HL-60 (cell line): ENCODE measurements at regions not wholly inside any gene's neighbourhood (a gene's known extent, or its start where the extent isn't known, plus 50 kb on each side); places are given as distances from the start of the nearest gene placed in this dataset.

Experiments used
- DNase-seq, 2 experiments: peaks; one replicate each; pipeline ENCODE4 v3.0.0-alpha.2; 2010 to 2020; ENCODE audit warnings: low read depth in 1 of 2, low spot score in 1 of 2
- H3K27ac ChIP-seq: fragments of 250-450 bp; sonication (Bioruptor Pico); replicated peaks from 2 replicates; pipeline ENCODE4 v1.5.1; 2020; ENCODE audit warnings: mild to moderate bottlenecking, moderate library complexity
- H3K27me3 ChIP-seq: fragments of 250-450 bp; sonication (Bioruptor Pico); 2 replicates; pipeline ENCODE4 v1.5.1; 2021; ENCODE audit warnings: mild to moderate bottlenecking, moderate library complexity; ENCODE audit not compliant: insufficient read depth, poor library complexity, severe bottlenecking
- H3K4me3 ChIP-seq: replicated peaks from 2 replicates; pipeline ENCODE4 v1.5.1; 2011; ENCODE audit warnings: mild to moderate bottlenecking, control low read depth, low read length; ENCODE audit not compliant: insufficient read depth
- GABPA ChIP-seq: IDR thresholded peaks from 2 replicates; pipeline ENCODE4 v1.6.1; 2012; ENCODE audit warnings: low read depth
- POLR2AphosphoS5 ChIP-seq: IDR thresholded peaks from 2 replicates; pipeline ENCODE4 v1.6.1; 2012; ENCODE audit warnings: low read depth
- SPI1 ChIP-seq: IDR thresholded peaks from 2 replicates; pipeline ENCODE4 v1.6.1; 2012; ENCODE audit warnings: low read depth, mild to moderate bottlenecking, borderline replicate concordance
- TF ChIP-seq, protein P1 (sequence below): IDR thresholded peaks from 2 replicates; pipeline ENCODE4 v1.6.1; 2012; ENCODE audit warnings: low read depth; ENCODE audit not compliant: insufficient replicate concordance
- TF ChIP-seq, protein P2 (sequence below): IDR thresholded peaks from one replicate; pipeline ENCODE4 v1.5.1; 2011; ENCODE audit warnings: low read length, control low read depth, inconsistent platforms; ENCODE audit not compliant: insufficient read depth

DNA sequence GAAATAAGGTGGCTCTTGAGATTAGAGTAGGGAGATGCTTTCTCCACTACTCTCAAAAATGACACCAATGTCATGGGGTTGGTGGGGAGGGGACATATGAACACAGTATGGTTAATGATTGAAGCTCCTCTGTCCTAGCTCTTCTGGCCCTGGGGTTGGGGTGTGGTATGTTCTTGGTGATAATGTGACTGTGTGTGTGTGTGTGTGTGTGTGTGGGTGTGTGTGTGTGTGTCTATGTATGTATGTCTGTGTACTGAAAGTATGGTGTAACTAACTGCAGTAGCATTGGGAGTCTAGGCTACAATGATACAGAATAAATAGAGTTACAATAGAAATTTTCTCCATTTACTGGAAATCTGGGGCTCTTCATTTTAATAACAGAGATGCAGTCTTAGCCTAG is 121.0 kb upstream of the CD180 start:
- H3K4me3 ChIP-seq, result no peak overlapping the region
- TF ChIP-seq GABPA (no peak), SPI1 (no peak), POLR2AphosphoS5 (no peak)
- TF ChIP-seq, protein P1, sequence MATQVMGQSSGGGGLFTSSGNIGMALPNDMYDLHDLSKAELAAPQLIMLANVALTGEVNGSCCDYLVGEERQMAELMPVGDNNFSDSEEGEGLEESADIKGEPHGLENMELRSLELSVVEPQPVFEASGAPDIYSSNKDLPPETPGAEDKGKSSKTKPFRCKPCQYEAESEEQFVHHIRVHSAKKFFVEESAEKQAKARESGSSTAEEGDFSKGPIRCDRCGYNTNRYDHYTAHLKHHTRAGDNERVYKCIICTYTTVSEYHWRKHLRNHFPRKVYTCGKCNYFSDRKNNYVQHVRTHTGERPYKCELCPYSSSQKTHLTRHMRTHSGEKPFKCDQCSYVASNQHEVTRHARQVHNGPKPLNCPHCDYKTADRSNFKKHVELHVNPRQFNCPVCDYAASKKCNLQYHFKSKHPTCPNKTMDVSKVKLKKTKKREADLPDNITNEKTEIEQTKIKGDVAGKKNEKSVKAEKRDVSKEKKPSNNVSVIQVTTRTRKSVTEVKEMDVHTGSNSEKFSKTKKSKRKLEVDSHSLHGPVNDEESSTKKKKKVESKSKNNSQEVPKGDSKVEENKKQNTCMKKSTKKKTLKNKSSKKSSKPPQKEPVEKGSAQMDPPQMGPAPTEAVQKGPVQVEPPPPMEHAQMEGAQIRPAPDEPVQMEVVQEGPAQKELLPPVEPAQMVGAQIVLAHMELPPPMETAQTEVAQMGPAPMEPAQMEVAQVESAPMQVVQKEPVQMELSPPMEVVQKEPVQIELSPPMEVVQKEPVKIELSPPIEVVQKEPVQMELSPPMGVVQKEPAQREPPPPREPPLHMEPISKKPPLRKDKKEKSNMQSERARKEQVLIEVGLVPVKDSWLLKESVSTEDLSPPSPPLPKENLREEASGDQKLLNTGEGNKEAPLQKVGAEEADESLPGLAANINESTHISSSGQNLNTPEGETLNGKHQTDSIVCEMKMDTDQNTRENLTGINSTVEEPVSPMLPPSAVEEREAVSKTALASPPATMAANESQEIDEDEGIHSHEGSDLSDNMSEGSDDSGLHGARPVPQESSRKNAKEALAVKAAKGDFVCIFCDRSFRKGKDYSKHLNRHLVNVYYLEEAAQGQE, result no peak
- TF ChIP-seq, protein P2, sequence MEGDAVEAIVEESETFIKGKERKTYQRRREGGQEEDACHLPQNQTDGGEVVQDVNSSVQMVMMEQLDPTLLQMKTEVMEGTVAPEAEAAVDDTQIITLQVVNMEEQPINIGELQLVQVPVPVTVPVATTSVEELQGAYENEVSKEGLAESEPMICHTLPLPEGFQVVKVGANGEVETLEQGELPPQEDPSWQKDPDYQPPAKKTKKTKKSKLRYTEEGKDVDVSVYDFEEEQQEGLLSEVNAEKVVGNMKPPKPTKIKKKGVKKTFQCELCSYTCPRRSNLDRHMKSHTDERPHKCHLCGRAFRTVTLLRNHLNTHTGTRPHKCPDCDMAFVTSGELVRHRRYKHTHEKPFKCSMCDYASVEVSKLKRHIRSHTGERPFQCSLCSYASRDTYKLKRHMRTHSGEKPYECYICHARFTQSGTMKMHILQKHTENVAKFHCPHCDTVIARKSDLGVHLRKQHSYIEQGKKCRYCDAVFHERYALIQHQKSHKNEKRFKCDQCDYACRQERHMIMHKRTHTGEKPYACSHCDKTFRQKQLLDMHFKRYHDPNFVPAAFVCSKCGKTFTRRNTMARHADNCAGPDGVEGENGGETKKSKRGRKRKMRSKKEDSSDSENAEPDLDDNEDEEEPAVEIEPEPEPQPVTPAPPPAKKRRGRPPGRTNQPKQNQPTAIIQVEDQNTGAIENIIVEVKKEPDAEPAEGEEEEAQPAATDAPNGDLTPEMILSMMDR, result no peak
- no peak overlapping the region for H3K27ac ChIP-seq
- H3K27me3 ChIP-seq, result no peaks in the 10 kb centered on the region
- DNase-seq, result no peak

DNA sequence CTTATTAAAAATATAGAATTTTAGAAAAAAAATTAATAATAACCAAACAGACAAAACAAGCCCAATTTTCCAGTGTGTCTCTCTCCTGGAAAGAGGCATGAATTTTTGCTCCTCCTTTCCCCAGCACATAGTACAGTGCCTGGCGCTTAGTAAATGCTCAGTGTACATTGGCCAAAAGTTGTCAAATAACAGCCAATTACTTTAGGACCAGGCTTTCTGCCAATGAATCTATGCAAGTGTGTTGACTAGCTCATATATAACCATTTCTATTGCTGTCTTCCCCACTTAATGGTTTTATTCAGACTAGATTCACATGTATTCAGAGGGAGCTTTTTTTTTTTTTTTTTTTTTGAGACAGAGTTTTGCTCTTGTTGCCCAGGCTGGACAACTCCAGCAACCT is 120.1 kb upstream of the CD180 start:
- DNase-seq, result no peak
- no peak overlapping the region for H3K27ac ChIP-seq
- no peak overlapping the region for H3K4me3 ChIP-seq
- H3K27me3 ChIP-seq, result no peaks in the 10 kb centered on the region
- no peak for TF ChIP-seq GABPA
- TF ChIP-seq, protein P2, result no peak
- no peak for TF ChIP-seq POLR2AphosphoS5
- TF ChIP-seq SPI1, result no peak
- TF ChIP-seq, protein P1, result no peak

DNA sequence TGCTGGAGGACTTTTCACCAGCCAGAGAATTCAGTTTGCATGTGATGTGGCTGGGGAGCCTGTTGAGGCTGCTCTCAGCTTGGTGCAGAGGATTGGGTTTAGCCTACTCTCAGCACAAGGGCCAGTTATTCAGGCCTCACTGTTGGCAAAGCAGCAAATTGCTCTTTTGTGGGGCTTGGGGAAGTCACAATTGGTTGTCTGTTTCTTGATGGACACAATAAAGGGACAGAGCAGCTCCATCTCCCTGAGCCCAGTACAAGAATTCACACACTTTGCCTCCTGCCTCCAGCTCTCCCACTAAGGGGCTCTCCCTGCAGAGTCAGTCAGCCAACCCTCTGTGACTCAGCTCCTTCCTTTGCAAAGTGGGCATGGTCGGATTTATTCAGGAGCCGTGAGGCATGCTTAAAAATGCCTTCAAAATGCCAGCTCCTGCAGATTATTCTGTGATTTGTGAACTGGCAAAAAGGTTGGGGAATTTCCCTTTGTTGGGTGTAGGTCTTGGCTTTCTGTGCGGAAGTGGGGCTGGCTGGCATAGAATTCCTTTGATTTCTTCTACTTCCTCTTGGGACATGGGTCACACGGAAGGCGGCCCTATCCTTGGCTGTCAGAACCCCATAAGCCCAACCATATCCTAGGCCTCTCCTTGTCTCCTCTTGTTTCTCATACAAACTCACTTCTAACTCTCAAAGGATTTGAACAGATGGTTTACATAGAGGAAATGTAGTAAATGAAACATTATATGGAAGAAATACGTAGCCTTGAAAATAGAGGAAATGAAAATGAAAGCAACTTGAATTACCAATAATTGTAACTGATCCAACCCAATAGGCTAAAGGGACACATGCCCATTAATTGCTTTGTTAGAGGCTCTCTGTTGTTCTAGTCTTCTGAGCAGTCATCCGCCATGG is 118.7 kb upstream of the CD180 start:
- TF ChIP-seq SPI1 (no peak), GABPA (no peak)
- TF ChIP-seq, protein P1, result no peak
- TF ChIP-seq, protein P2, result no peak
- Histone ChIP-seq H3K27ac (no peak overlapping the region), H3K27me3 (no peaks in the 10 kb centered on the region), H3K4me3 (no peak overlapping the region)
- DNase-seq, result no peak
